ENCODE measurements at regions not wholly inside any gene's neighbourhood (a gene's known extent, or its start where the extent isn't known, plus 50 kb on each side); places are given as distances from the start of the nearest gene placed in this dataset.
"Not testable (repeated sequence)": the region's sequence is repeated elsewhere in the genome, so short reads cannot be mapped to it uniquely, and the experiment has no call there.

- no peak for DNase-seq (ENCODE audit: low read depth in 4 of 4, low spot score in 3 of 4)
Measured at GRCh38 chr5:14954616-14955343, 83.2 kb upstream of the ANKH start.

DNA sequence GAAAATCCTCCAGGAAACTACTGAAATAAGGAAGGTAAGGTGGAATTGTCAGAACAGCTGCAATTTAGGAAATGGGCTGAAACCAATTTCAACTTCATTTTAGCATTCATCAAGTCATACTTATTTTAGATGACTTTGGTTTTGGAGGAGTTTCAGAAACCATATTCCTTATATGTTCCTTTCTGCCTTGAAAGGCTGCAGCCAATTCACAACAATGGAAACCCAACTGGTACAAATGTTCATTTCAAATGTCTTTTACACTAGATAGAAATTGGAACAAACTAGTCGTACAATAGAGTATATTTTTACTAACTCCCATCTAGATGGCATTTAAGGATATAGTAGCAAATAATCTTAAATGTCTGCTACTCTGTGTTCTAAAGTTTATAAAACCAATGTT, 82.6 kb upstream of the ANKH start:
- DNase-seq (ENCODE audit: low read depth in 4 of 4, low spot score in 3 of 4): no peak

- DNase-seq (ENCODE audit: low read depth in 4 of 4, low spot score in 3 of 4): no peak
Measured at GRCh38 chr5:14953075-14953607, 81.6 kb upstream of the ANKH start.

GRCh38 chr5:14948383-14948782, 76.8 kb upstream of the ANKH start:
- DNase-seq (ENCODE audit: low read depth in 4 of 4, low spot score in 3 of 4): no peak

- no peak for DNase-seq (ENCODE audit: low read depth in 4 of 4, low spot score in 3 of 4)
Measured at GRCh38 chr5:14946815-14947620, 75.4 kb upstream of the ANKH start.

- DNase-seq (ENCODE audit: low read depth in 4 of 4, low spot score in 3 of 4): no peak
Measured at GRCh38 chr5:14945450-14945849, 73.9 kb upstream of the ANKH start.

GRCh38 chr5:14944996-14945395, 73.4 kb upstream of the ANKH start:
- no peak for DNase-seq (ENCODE audit: low read depth in 4 of 4, low spot score in 3 of 4)

DNA sequence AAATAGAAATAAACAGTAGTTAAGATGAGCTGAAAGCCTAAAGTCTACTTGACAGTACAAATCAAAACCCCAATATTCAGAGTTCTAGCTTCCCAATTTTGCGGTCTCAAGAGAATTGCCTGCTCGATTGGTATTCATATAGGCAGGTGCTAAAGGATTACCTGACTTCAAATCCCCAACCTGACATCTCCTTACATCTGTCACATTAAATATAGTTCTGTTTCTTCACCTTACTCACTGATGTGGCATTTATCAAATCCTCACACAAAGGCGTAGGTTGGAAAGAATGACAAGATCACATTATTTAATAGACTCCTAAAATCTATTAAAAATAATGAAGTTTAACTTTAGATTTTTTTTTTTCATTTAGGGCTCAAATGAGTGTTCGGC, 72.8 kb upstream of the ANKH start:
- DNase-seq (ENCODE audit: low read depth in 4 of 4, low spot score in 3 of 4): no peak

DNA sequence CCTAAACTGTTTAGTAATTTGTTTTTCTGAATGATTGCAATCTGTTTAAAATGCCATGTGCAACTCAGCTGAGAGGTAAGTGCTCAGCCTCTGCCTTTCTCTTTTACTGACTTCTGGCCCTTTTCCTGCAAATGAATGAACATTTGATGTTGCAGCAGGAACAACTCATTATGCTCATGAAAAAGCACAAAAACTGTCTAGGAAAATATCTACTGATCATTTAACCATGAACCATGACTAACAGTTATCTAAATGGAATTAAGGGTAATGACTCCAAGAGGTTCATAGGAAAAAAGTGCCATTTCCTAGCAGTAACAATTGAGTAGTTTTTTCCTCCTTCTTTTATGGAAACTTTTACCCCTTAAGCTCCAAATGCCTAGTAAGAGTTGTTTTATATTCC, 70.6 kb upstream of the ANKH start:
- no peak for DNase-seq (ENCODE audit: low read depth in 4 of 4, low spot score in 3 of 4)

DNA sequence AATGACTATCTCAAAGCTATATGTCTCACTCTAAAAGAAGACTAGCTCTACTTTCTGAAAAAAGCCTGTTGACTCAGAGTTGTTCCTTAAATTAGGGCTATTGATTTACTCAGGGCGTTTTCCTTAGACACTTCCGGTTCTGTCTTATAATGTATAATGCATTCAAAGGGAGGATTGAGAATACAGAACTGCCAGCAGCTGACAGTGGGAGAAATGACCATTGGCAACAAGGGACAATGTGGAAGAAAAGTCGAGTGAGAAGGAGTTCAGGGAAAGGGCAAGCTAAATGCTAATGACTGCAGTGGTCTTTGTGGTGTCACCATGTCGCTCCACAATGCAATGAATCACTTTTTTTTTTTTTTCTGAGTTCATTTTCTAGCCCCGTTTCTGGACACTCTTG, 65.7 kb upstream of the ANKH start:
- no peak for DNase-seq (ENCODE audit: low read depth in 4 of 4, low spot score in 3 of 4)

DNA sequence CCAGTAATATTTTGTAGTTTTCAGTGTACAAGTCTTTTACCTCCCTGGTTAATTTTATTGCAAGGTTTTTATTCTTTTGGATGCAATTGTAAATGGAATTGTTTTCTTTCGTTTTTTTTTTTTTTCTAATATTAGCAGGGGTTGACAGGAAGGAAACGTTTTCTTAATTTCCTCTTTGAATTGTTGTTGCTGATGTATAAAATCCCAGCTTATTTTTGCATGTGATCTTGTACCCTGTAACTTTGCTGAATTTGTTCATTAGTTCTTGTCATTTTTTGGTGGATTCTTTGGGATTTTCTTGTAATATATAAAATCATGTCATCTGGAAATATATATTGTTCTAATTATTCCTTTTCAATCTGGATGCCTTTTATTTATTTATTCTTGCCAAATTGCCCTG, 65.0 kb upstream of the ANKH start:
- no peak for DNase-seq (ENCODE audit: low read depth in 4 of 4, low spot score in 3 of 4)

DNA sequence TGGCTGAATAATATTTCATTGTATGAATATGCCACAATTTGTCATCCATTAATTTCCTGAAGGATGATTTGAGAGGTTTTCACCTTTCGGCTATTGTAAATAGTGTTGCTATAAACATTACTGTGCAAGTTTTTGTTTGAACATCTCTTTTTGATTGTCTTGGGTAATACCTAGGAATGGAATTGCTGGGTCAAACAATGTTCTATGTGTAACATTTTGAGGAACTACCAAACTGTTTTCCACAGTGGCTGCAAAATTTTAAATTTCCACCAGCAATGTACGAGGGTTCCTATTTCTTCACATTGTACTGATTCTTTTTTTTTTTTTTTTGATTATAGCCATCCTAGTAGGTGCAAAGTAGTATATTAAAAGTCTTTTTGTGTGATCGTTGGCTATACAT, 63.8 kb upstream of the ANKH start:
- no peak for DNase-seq (ENCODE audit: low read depth in 4 of 4, low spot score in 3 of 4)

DNA sequence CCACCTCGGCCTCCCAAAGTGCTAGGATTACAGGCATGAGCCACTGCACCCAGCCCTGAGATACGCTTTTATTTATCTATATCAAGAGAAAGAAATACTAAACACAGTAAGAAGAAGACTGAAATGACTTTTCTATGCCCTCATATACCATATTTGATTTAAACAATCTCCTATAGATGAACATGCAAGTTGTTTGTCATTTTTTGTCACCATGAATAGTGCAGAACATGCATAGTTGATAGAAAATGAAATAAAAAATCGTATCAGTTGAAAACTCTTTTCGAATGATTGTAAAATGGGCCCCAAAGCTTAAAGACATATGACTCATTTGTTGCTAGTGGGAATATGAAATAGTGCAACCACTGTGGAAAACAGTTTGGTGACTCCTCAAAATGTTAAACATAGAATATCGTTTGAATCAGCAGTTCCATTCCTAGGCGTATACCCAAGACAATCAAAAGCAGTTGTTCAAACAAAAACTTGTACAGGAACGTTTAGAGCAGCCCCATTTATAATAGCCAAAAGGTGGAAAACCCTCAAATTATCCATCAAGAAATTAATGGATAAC, 61.4 kb upstream of the ANKH start:
- no peak for DNase-seq (ENCODE audit: low read depth in 4 of 4, low spot score in 3 of 4)

DNA sequence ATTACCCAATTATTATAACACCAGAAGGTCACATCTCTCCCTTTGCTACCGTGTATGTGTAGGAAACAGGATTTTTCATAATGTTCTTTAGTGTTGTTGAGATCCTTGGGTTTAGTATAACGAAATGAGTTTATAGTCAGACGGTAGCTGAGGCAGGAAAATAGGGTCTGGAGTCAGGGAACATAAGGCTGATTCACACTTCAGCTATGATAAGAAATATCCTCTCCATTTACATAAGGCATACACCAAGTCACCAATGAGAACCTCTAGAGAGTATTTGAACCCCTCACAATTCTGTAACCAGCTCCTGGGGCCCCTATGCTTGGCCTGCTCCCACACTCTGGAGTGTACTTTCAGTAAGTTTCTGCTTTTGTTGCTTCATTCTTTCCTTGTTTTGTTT, 58.9 kb upstream of the ANKH start:
- DNase-seq (ENCODE audit: low read depth in 4 of 4, low spot score in 3 of 4): no peak

DNA sequence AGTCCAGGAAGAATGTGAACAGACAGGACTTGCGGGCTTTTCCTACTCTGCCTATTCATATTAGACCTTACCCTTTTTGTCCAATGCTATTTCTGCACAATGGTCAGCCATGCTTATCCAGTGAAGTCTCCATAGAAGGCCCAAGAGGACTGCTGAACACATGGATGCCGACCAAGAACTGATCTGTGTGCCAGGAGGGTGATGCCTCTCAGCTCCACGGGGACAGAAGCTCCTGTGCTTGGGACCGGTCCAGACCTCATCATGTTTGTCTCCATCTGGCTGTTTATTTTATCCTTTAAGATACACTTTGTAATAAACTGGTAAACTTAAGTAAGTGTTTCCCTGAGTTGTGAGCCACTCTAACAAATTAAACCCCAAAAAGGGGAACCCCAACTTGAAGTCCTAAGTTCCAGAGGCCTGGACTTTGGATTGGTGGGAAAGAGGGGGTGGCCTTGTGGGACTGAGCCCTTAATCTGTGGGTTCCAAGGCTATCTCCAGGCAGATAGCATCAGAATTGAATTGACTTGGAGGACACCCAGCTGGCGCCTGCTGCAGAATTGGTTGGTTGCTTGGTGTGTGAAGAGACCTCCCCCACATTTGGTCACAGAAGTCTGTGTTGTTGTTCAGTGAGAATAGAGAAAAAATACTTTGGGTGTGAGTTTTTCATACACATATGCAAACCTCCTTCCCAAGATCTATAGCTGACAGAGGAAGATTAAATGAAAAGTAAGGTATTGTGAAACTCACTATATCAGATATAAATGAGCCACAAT, 57.9 kb upstream of the ANKH start:
- DNase-seq (ENCODE audit: low read depth in 4 of 4, low spot score in 3 of 4): no peak

- no peak for DNase-seq (ENCODE audit: low read depth in 4 of 4, low spot score in 3 of 4)
Measured at GRCh38 chr5:14928661-14929060, 57.1 kb upstream of the ANKH start.

- DNase-seq (ENCODE audit: low read depth in 4 of 4, low spot score in 3 of 4): no peak
Measured at GRCh38 chr5:14925326-14925725, 53.7 kb upstream of the ANKH start.

GRCh38 chr5:14922952-14923351, 51.4 kb upstream of the ANKH start:
- DNase-seq (ENCODE audit: low read depth in 4 of 4, low spot score in 3 of 4): not testable (repeated sequence)

- DNase-seq (ENCODE audit: low read depth in 4 of 4, low spot score in 3 of 4): no peak
Measured at GRCh38 chr5:14922456-14922855, 50.9 kb upstream of the ANKH start.
